IMR-90 (cell line): ENCODE measurements at regions not wholly inside any gene's neighbourhood (a gene's known extent, or its start where the extent isn't known, plus 50 kb on each side); places are given as distances from the start of the nearest gene placed in this dataset.

Experiments used
- ATAC-seq: fragments of 200-7000 bp; cut with Tn5 transposase; 2 replicates; pipeline ENCODE4 v1.9.1; 2020; ENCODE audit warnings: low read depth, mild to moderate bottlenecking, moderate library complexity
- BruUV-seq: library from RNA; stranded (reverse); fragments of 400-500 nt; replicated peaks from 2 replicates; lab custom pipeline; 2021; lab: Mats Ljungman, UMichigan
- CTCF ChIA-PET: fragments of 300-600 bp; formaldehyde crosslinking; extraction: SDS; loops from one replicate; lab custom pipeline; 2021; ENCODE audit warnings: antibody characterized with exemption; lab: Yijun Ruan, JAX
- POLR2A ChIA-PET: fragments of 300-600 bp; sonication (Branson Sonifier 250); formaldehyde crosslinking; loops from one replicate; lab custom pipeline; 2022; ENCODE audit warnings: antibody characterized with exemption; ENCODE audit not compliant: unreplicated experiment; lab: Charles Lee
- DNase-seq: peaks from one replicate; pipeline ENCODE4 v3.0.0; 2013
- H2AFZ ChIP-seq: replicated peaks from 2 replicates; pipeline ENCODE3; 2013; ENCODE audit warnings: low read length, mild to moderate bottlenecking; ENCODE audit not compliant: poor library complexity
- H2AK5ac ChIP-seq: 2 replicates; pipeline ENCODE4 v1.6.1; 2013; ENCODE audit warnings: low read depth, low read length, inconsistent platforms
- H2AK9ac ChIP-seq: replicated peaks from 2 replicates; pipeline ENCODE3; 2013; ENCODE audit warnings: mild to moderate bottlenecking, low read depth, low read length, moderate library complexity; ENCODE audit not compliant: poor library complexity
- H2BK120ac ChIP-seq: 2 replicates; pipeline ENCODE4 v1.6.1; 2013; ENCODE audit warnings: low read depth, low read length, inconsistent platforms
- H2BK15ac ChIP-seq: 3 replicates; pipeline ENCODE4 v1.6.1; 2013; ENCODE audit warnings: low read depth, low read length, inconsistent platforms
- H2BK20ac ChIP-seq: 2 replicates; pipeline ENCODE4 v1.6.1; 2013; ENCODE audit warnings: low read depth, mild to moderate bottlenecking, inconsistent platforms, low read length, moderate library complexity
- H2BK5ac ChIP-seq: 2 replicates; pipeline ENCODE4 v1.6.1; 2013; ENCODE audit warnings: mild to moderate bottlenecking, low read depth, low read length, inconsistent platforms; ENCODE audit not compliant: poor library complexity, severe bottlenecking
- H3K14ac ChIP-seq: replicated peaks from 2 replicates; pipeline ENCODE4 v1.6.1; 2013; ENCODE audit warnings: low read depth, low read length, inconsistent platforms
- H3K18ac ChIP-seq: 2 replicates; pipeline ENCODE4 v1.6.1; 2013; ENCODE audit warnings: low read depth, low read length, control low read depth
- H3K23ac ChIP-seq: 2 replicates; pipeline ENCODE4 v1.6.1; 2013; ENCODE audit warnings: low read depth, low read length, inconsistent platforms
- H3K27ac ChIP-seq: 2 replicates; pipeline ENCODE4 v1.5.1; 2013; ENCODE audit warnings: mild to moderate bottlenecking, control low read depth, low read length; ENCODE audit not compliant: insufficient read depth
- H3K27me3 ChIP-seq: 2 replicates; pipeline ENCODE4 v1.6.1; 2013; ENCODE audit warnings: low read length; ENCODE audit not compliant: control insufficient read depth, insufficient read depth
- H3K36me3 ChIP-seq: 2 replicates; pipeline ENCODE4 v1.6.1; 2013; ENCODE audit warnings: low read length, mixed read lengths; ENCODE audit not compliant: control insufficient read depth, insufficient read depth
- H3K4ac ChIP-seq: 2 replicates; pipeline ENCODE4 v1.6.1; 2013; ENCODE audit warnings: low read depth, low read length, inconsistent platforms
- H3K4me1 ChIP-seq: 2 replicates; pipeline ENCODE4 v1.6.1; 2013; ENCODE audit warnings: low read length, mixed read lengths; ENCODE audit not compliant: control insufficient read depth, insufficient read depth
- H3K4me2 ChIP-seq: 2 replicates; pipeline ENCODE4 v1.6.1; 2013; ENCODE audit warnings: low read depth, mild to moderate bottlenecking, control low read depth, low read length, moderate library complexity
- H3K4me3 ChIP-seq: 2 replicates; pipeline ENCODE4 v1.5.1; 2013; ENCODE audit warnings: low read depth, mild to moderate bottlenecking, control low read depth, low read length, moderate library complexity; ENCODE audit not compliant: insufficient read depth
- H3K56ac ChIP-seq: 2 replicates; pipeline ENCODE4 v1.6.1; 2013; ENCODE audit warnings: low read length, inconsistent platforms; ENCODE audit not compliant: insufficient read depth; ENCODE audit errors: extremely low read depth
- H3K79me1 ChIP-seq, 2 experiments: 2 replicates each; pipeline ENCODE4 v1.6.1; 2013; ENCODE audit warnings: low read length in 2 of 2, inconsistent platforms in 1 of 2, low read depth in 1 of 2
- H3K9ac ChIP-seq: 2 replicates; pipeline ENCODE4 v1.6.1; 2013; ENCODE audit warnings: low read depth, low read length, control low read depth
- H3K9me1 ChIP-seq: 2 replicates; pipeline ENCODE4 v1.6.1; 2013; ENCODE audit warnings: low read length, inconsistent platforms; ENCODE audit not compliant: insufficient read depth
- H3K9me3 ChIP-seq: 2 replicates; pipeline ENCODE4 v1.6.1; 2013; ENCODE audit warnings: low read length; ENCODE audit not compliant: control insufficient read depth, insufficient read depth
- H4K20me1 ChIP-seq: 2 replicates; pipeline ENCODE4 v1.6.1; 2013; ENCODE audit warnings: low read length, inconsistent platforms; ENCODE audit not compliant: insufficient read depth
- H4K5ac ChIP-seq: 2 replicates; pipeline ENCODE4 v1.6.1; 2013; ENCODE audit warnings: mild to moderate bottlenecking, low read depth, low read length, control low read depth
- H4K8ac ChIP-seq, 2 experiments: 2 replicates each; pipeline ENCODE4 v1.6.1; 2013; ENCODE audit warnings: low read depth in 2 of 2, low read length in 2 of 2, control low read depth in 1 of 2, inconsistent platforms in 1 of 2
- H4K91ac ChIP-seq: 2 replicates; pipeline ENCODE4 v1.6.1; 2013; ENCODE audit warnings: low read depth, low read length, inconsistent platforms; ENCODE audit not compliant: insufficient read depth
- CEBPB ChIP-seq: IDR thresholded peaks from 2 replicates; pipeline ENCODE4 v1.6.1; 2012; ENCODE audit warnings: low read depth, low read length, improper control_type of control experiment
- ELK1 ChIP-seq: fragments of 150-350 bp; IDR thresholded peaks from 2 replicates; pipeline ENCODE4 v1.6.1; 2016; ENCODE audit warnings: low read depth, mild to moderate bottlenecking, low read length, moderate library complexity, borderline replicate concordance
- RCOR1 ChIP-seq: IDR thresholded peaks from 2 replicates; pipeline ENCODE4 v1.6.1; 2012; ENCODE audit warnings: mild to moderate bottlenecking, low read length, improper control_type of control experiment; ENCODE audit not compliant: insufficient replicate concordance
- WGBS, 2 experiments: methylation state at CpG; one replicate each; pipeline versions ENCODE4 v1.1.5 to v1.1.7; 2013; ENCODE audit warnings: missing lambda C conversion rate in 2 of 2; ENCODE audit not compliant: insufficient read length in 1 of 2; ENCODE audit errors: extremely low coverage in 2 of 2; 5-methylcytosine and 5-hydroxymethylcytosine counted together
- dilution Hi-C: fragments of 300-500 bp; cut with HindIII; formaldehyde crosslinking; loops from one replicate; pipeline ENCODE4 v1.14.3; 2018; ENCODE audit warnings: low sequenced_read_pairs; ENCODE audit not compliant: unreplicated experiment
- in situ Hi-C: fragments of 300-500 bp; cut with MboI; formaldehyde crosslinking; loops from 3 replicates; pipeline ENCODE4 v1.14.3; 2019; ENCODE audit warnings: low sequenced_read_pairs, inconsistent platforms, mixed read lengths
- intact Hi-C: fragments of 100-400 bp; cut with micrococcal nuclease; formaldehyde crosslinking; loops from 2 replicates; pipeline ENCODE4 v1.10.0; 2022

DNA sequence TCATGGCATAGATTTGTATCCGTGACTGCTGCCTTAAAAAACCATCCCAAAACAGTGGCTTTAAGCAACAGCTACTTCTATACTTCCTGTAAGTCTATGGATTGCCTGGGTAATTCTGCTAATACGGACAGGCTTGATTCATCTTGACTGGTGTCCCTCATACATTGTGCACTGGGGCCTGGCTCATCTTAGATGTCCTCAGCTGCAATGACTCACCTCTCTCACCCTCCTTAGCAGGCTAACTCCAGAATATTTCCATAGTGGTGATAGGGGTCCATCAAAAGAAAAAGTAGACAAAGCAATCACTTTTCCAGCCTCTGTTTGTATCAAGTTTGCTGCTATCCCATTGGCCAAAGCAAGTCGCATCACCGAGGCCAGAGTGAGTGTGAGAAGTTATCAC is 409.1 kb upstream of the KAZN start:
- H3K14ac ChIP-seq, result no peak overlapping the region
- no peak overlapping the region for H3K4me2 ChIP-seq
- H2BK5ac ChIP-seq, result no peak overlapping the region
- no peak overlapping the region for H2BK120ac ChIP-seq
- no peaks in the 10 kb centered on the region for H3K27me3 ChIP-seq
- H3K4me3 ChIP-seq, result no peak overlapping the region
- in situ Hi-C loops, result no loop called here
- CTCF ChIA-PET, result no interaction called here
- no peak overlapping the region for H4K8ac ChIP-seq
- H3K9ac ChIP-seq, result no peak overlapping the region
- H3K56ac ChIP-seq, result no peak overlapping the region
- peaks cover 15% of the 10 kb centered on the region for H3K9me3 ChIP-seq
- no peak overlapping the region for H2AFZ ChIP-seq
- H3K23ac ChIP-seq, result no peak overlapping the region
- H3K27ac ChIP-seq, result no peak overlapping the region
- no peaks in the 10 kb centered on the region for H3K9me1 ChIP-seq
- H2BK20ac ChIP-seq, result no peak overlapping the region
- dilution Hi-C loops, result no loop called here
- POLR2A ChIA-PET, result no interaction called here
- no peak overlapping the region for H4K5ac ChIP-seq
- intact Hi-C loops, result no loop called here
- no peak overlapping the region for H2BK15ac ChIP-seq
- H4K91ac ChIP-seq, result no peak overlapping the region
- no peaks in the 10 kb centered on the region for H3K79me1 ChIP-seq
- H2AK5ac ChIP-seq, result no peak overlapping the region
- H3K36me3 ChIP-seq, result no peaks in the 10 kb centered on the region
- WGBS, 2 experiments, result no CpG with 5 or more reads among the region's 4 CpGs
- H4K20me1 ChIP-seq, result no peaks in the 10 kb centered on the region
- H3K18ac ChIP-seq, result no peak overlapping the region
- no TSS peak for BruUV-seq
- no peak for TF ChIP-seq CEBPB
- TF ChIP-seq RCOR1, result no peak
- no peak for TF ChIP-seq ELK1
- no peak overlapping the region for H3K4ac ChIP-seq
- no peaks in the 10 kb centered on the region for H3K4me1 ChIP-seq
- no peak for ATAC-seq
- DNase-seq, result no peak
- H2AK9ac ChIP-seq, result no peak overlapping the region
